H9 (cell line): ENCODE measurements at regions not wholly inside any gene's neighbourhood (a gene's known extent, or its start where the extent isn't known, plus 50 kb on each side); places are given as distances from the start of the nearest gene placed in this dataset.

Experiments used
- DNase-seq: peaks from one replicate; pipeline ENCODE4 v3.0.0-alpha.2; 2017
- H2AFZ ChIP-seq: one replicate; pipeline ENCODE4 v1.6.1; 2013; ENCODE audit warnings: mild to moderate bottlenecking, low read length, control low read depth, moderate library complexity
- H2AK5ac ChIP-seq: 2 replicates; pipeline ENCODE4 v1.6.1; 2013; ENCODE audit warnings: low read length, control low read depth, mixed read lengths; ENCODE audit not compliant: insufficient read length
- H2BK120ac ChIP-seq: one replicate; pipeline ENCODE4 v1.6.1; 2013; ENCODE audit warnings: low read depth, mild to moderate bottlenecking, low read length, control low read depth, inconsistent platforms; ENCODE audit not compliant: poor library complexity, severe bottlenecking
- H2BK12ac ChIP-seq: 2 replicates; pipeline ENCODE4 v1.6.1; 2013; ENCODE audit warnings: low read length, control low read depth, mixed read lengths, low read depth; ENCODE audit not compliant: insufficient read length
- H2BK15ac ChIP-seq: 2 replicates; pipeline ENCODE4 v1.6.1; 2013; ENCODE audit warnings: low read depth, low read length, control low read depth
- H2BK20ac ChIP-seq: one replicate; pipeline ENCODE4 v1.6.1; 2013; ENCODE audit warnings: low read depth, mild to moderate bottlenecking, low read length, control low read depth, inconsistent platforms; ENCODE audit not compliant: poor library complexity, severe bottlenecking
- H2BK5ac ChIP-seq: 2 replicates; pipeline ENCODE4 v1.6.1; 2013; ENCODE audit warnings: low read length, control low read depth, mixed read lengths; ENCODE audit not compliant: insufficient read length
- H3K14ac ChIP-seq: 2 replicates; pipeline ENCODE4 v1.6.1; 2013; ENCODE audit warnings: low read length, control low read depth; ENCODE audit not compliant: insufficient read depth
- H3K18ac ChIP-seq: 2 replicates; pipeline ENCODE4 v1.6.1; 2013; ENCODE audit warnings: low read depth, mild to moderate bottlenecking, mixed read lengths, low read length, control low read depth; ENCODE audit not compliant: insufficient read length
- H3K23ac ChIP-seq: 2 replicates; pipeline ENCODE4 v1.6.1; 2013; ENCODE audit warnings: low read length, control low read depth, mixed read lengths, low read depth; ENCODE audit not compliant: insufficient read length
- H3K23me2 ChIP-seq: 2 replicates; pipeline ENCODE4 v1.6.1; 2013; ENCODE audit warnings: low read depth, mild to moderate bottlenecking, mixed read lengths, low read length, control low read depth; ENCODE audit not compliant: insufficient read length, poor library complexity, severe bottlenecking
- H3K27ac ChIP-seq: 2 replicates; pipeline ENCODE4 v1.5.1; 2013; ENCODE audit warnings: low read length, control low read depth, mixed read lengths, low read depth; ENCODE audit not compliant: insufficient read length
- H3K27me3 ChIP-seq: 2 replicates; pipeline ENCODE4 v1.6.1; 2013; ENCODE audit warnings: low read length, control low read depth, inconsistent platforms; ENCODE audit not compliant: insufficient read depth
- H3K4ac ChIP-seq: 2 replicates; pipeline ENCODE4 v1.6.1; 2013; ENCODE audit warnings: low read depth, mild to moderate bottlenecking, control low read depth, inconsistent platforms, low read length, moderate library complexity
- H3K4me1 ChIP-seq: 2 replicates; pipeline ENCODE4 v1.6.1; 2013; ENCODE audit warnings: low read length, control low read depth, inconsistent platforms; ENCODE audit not compliant: insufficient read depth
- H3K4me2 ChIP-seq: 2 replicates; pipeline ENCODE4 v1.6.1; 2013; ENCODE audit warnings: low read length, control low read depth, mixed read lengths; ENCODE audit not compliant: insufficient read length, insufficient read depth
- H3K56ac ChIP-seq: 2 replicates; pipeline ENCODE4 v1.6.1; 2013; ENCODE audit warnings: low read depth, mild to moderate bottlenecking, mixed read lengths, low read length, control low read depth; ENCODE audit not compliant: insufficient read length
- H3K79me1 ChIP-seq: 2 replicates; pipeline ENCODE4 v1.6.1; 2013; ENCODE audit warnings: low read depth, mild to moderate bottlenecking, moderate library complexity, low read length, control low read depth, inconsistent platforms; ENCODE audit not compliant: insufficient read depth, poor library complexity, severe bottlenecking
- H3K79me2 ChIP-seq: 2 replicates; pipeline ENCODE4 v1.6.1; 2013; ENCODE audit warnings: low read length, control low read depth, inconsistent platforms; ENCODE audit not compliant: insufficient read depth
- H3K9ac ChIP-seq: 2 replicates; pipeline ENCODE4 v1.6.1; 2013; ENCODE audit warnings: low read length, control low read depth, mixed read lengths; ENCODE audit not compliant: insufficient read length; ENCODE audit errors: extremely low read depth
- H3K9me3 ChIP-seq: one replicate; pipeline ENCODE4 v1.6.1; 2013; ENCODE audit warnings: low read depth, low read length, inconsistent platforms; ENCODE audit not compliant: control insufficient read depth
- H3T11ph ChIP-seq: one replicate; pipeline ENCODE4 v1.6.1; 2013; ENCODE audit warnings: mild to moderate bottlenecking, low read length, control low read depth, inconsistent platforms
- H4K20me1 ChIP-seq: one replicate; pipeline ENCODE4 v1.6.1; 2013; ENCODE audit not compliant: control insufficient read depth, insufficient read length, insufficient read depth
- H4K5ac ChIP-seq: 2 replicates; pipeline ENCODE4 v1.6.1; 2013; ENCODE audit warnings: low read depth, mild to moderate bottlenecking, mixed read lengths, low read length, control low read depth; ENCODE audit not compliant: insufficient read length
- H4K8ac ChIP-seq: replicated peaks from 2 replicates; pipeline ENCODE4 v1.6.1; 2013; ENCODE audit warnings: low read length, control low read depth, mixed read lengths, low read depth; ENCODE audit not compliant: insufficient read length
- H4K91ac ChIP-seq: 2 replicates; pipeline ENCODE4 v1.6.1; 2013; ENCODE audit warnings: low read depth, mild to moderate bottlenecking, moderate library complexity, mixed read lengths, low read length, control low read depth; ENCODE audit not compliant: insufficient read length
- H3K27ac Mint-ChIP-seq, 3 experiments: 2 replicates in 2 of 3; 3 replicates in 1 of 3; pipeline ENCODE4 v1.8.0; 2020 to 2021; ENCODE audit warnings: mixed read lengths in 3 of 3, mild to moderate bottlenecking in 1 of 3, moderate library complexity in 1 of 3
- H3K27me3 Mint-ChIP-seq: 2 replicates; pipeline ENCODE4 v1.8.0; 2021; ENCODE audit warnings: low read depth, mild to moderate bottlenecking, moderate library complexity, mixed read lengths
- H3K36me3 Mint-ChIP-seq, 3 experiments: 2 replicates in 2 of 3; 3 replicates in 1 of 3; pipeline ENCODE4 v1.8.0; 2020 to 2021; ENCODE audit warnings: low read depth in 3 of 3, mixed read lengths in 3 of 3; ENCODE audit not compliant: insufficient read depth in 1 of 3
- H3K4me1 Mint-ChIP-seq, 2 experiments: 2 replicates each; pipeline ENCODE4 v1.8.0; 2020; ENCODE audit warnings: mixed read lengths in 2 of 2
- H3K4me3 Mint-ChIP-seq, 2 experiments: 2 replicates in 1 of 2; 3 replicates in 1 of 2; pipeline ENCODE4 v1.8.0; 2020 to 2021; ENCODE audit warnings: mild to moderate bottlenecking in 2 of 2, mixed read lengths in 2 of 2, moderate library complexity in 1 of 2
- H3K9me3 Mint-ChIP-seq, 2 experiments: 2 replicates in 1 of 2; 3 replicates in 1 of 2; pipeline ENCODE4 v1.8.0; 2020; ENCODE audit warnings: mild to moderate bottlenecking in 2 of 2, mixed read lengths in 2 of 2, moderate library complexity in 1 of 2
- CTCF ChIP-seq: fragments of 200-600 bp; sonication (generic); conservative IDR thresholded peaks from 3 replicates; pipeline ENCODE4 v1.8.0; 2021; ENCODE audit warnings: antibody characterized with exemption, mild to moderate bottlenecking
- WGBS: extraction: QIAGEN DNeasy Blood & Tissue Kit; methylation state at CpG from one replicate; pipeline ENCODE4 v1.1.7; 2013; ENCODE audit warnings: missing lambda C conversion rate, low lambda C conversion rate, mixed read lengths; ENCODE audit not compliant: insufficient read length; ENCODE audit errors: extremely low coverage; 5-methylcytosine and 5-hydroxymethylcytosine counted together

GRCh38 chr10:10878963-10879362, 138.7 kb upstream of the CELF2 start:
- Histone ChIP-seq H3K4me2 (no peak overlapping the region), H3K27ac (no peak overlapping the region), H2BK12ac (no peak overlapping the region), H3K14ac (no peak overlapping the region), H3K4ac (no peak overlapping the region), H3K79me2 (no peaks in the 10 kb centered on the region), H3K9ac (no peak overlapping the region), H3K79me1 (no peaks in the 10 kb centered on the region), H4K5ac (no peak overlapping the region), H2AFZ (no peak overlapping the region), H2BK5ac (no peak overlapping the region), H2BK20ac (no peak overlapping the region), H3K4me1 (no peaks in the 10 kb centered on the region; the same call in 1 of the 2 replicates), H3K27me3 (no peaks in the 10 kb centered on the region), H3K23ac (no peak overlapping the region), H3K56ac (no peak overlapping the region), H2BK15ac (no peak overlapping the region), H4K8ac (no peak overlapping the region), H2BK120ac (no peak overlapping the region), H2AK5ac (no peak overlapping the region), H4K20me1 (no peaks in the 10 kb centered on the region), H3K18ac (no peak overlapping the region), H3K9me3 (no peaks in the 10 kb centered on the region), H3K23me2 (no peaks in the 10 kb centered on the region), H3T11ph (no peak overlapping the region), H4K91ac (no peak overlapping the region)
- Mint-ChIP-seq H3K36me3 (no peaks in the 10 kb centered on the region), H3K27me3 (no peaks in the 10 kb centered on the region), H3K4me1 (peaks cover 6 to 9% of the 10 kb centered on the region in 2 experiments; a peak in 3 of 4 replicates), H3K27ac (no peak overlapping the region), H3K4me3 (no peak overlapping the region), H3K9me3 (no peaks in the 10 kb centered on the region; a peak in 1 of 5 replicates)
- no peak for TF ChIP-seq CTCF
- DNase-seq, result no peak
- WGBS, result no CpG with 5 or more reads among the region's 6 CpGs
